HFFc6 (cell line): ENCODE measurements at regions not wholly inside any gene's neighbourhood (a gene's known extent, or its start where the extent isn't known, plus 50 kb on each side); places are given as distances from the start of the nearest gene placed in this dataset.

Source experiments
- DNase-seq: peaks from one replicate; pipeline ENCODE4 v3.0.0-alpha.2; 2018
- H3K27ac Mint-ChIP-seq: 2 replicates; pipeline ENCODE4 v1.8.0; 2020; ENCODE audit warnings: mild to moderate bottlenecking, mixed read lengths
- H3K27me3 Mint-ChIP-seq: 2 replicates; pipeline ENCODE4 v1.8.0; 2021; ENCODE audit warnings: mild to moderate bottlenecking, moderate library complexity, mixed read lengths; ENCODE audit not compliant: insufficient read depth
- H3K36me3 Mint-ChIP-seq: 2 replicates; pipeline ENCODE4 v1.8.0; 2021; ENCODE audit warnings: low read depth, mixed read lengths
- H3K4me1 Mint-ChIP-seq: 2 replicates; pipeline ENCODE4 v1.8.0; 2020; ENCODE audit warnings: low read depth, mixed read lengths
- H3K4me3 Mint-ChIP-seq: 2 replicates; pipeline ENCODE4 v1.8.0; 2020; ENCODE audit warnings: mild to moderate bottlenecking, moderate library complexity, mixed read lengths
- H3K9me3 Mint-ChIP-seq: 2 replicates; pipeline ENCODE4 v1.8.0; 2020; ENCODE audit warnings: mild to moderate bottlenecking, mixed read lengths
- CTCF ChIP-seq: fragments of 200-600 bp; sonication (generic); IDR thresholded peaks from 2 replicates; pipeline ENCODE4 v1.5.0; 2021; ENCODE audit warnings: antibody characterized with exemption, mild to moderate bottlenecking

DNA sequence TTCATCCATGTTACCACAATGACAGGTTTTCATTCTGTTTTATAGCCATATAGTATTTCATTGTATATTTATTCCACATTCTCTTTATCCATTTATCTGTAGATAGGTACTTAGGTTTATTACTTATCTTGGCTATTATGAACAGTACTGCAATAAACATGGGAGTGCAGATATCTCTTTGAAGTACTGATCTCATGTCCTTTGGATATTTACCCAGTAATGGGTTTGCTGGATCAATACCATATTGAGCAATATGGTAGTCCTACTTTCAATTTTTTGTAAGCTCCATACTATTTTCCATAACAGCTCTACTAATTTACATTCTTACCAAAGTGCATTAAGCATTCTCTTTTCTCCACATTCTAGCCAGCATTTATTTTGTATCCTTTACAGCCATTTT is 235.8 kb upstream of the ALG10 start:
- no peak for DNase-seq
- H3K4me3 Mint-ChIP-seq: no peak overlapping the region
- H3K4me1 Mint-ChIP-seq: no peaks in the 10 kb centered on the region
- H3K9me3 Mint-ChIP-seq: peaks cover 41% of the 10 kb centered on the region
- no peak overlapping the region for H3K27ac Mint-ChIP-seq
- H3K36me3 Mint-ChIP-seq: no peaks in the 10 kb centered on the region
- no peak for TF ChIP-seq CTCF
- no peaks in the 10 kb centered on the region for H3K27me3 Mint-ChIP-seq

DNA sequence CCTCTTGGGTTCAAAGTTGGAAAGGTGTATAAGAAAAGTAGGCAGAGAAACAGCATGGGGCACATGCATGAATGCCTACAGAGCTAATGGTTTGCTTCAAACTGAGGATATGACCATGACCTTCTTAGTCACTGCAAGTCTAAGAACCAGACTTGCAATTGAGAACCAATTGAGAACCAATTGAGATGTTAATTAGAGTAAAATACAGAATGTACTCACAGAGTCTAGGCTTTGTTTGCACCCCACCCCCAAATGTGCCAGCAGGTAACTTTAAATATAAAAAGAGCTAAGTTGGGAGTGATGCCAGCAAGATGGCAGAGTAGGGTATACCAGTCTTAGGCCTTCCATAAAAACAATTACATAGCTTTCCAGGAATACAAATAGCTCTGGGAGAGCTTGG is 227.3 kb upstream of the ALG10 start:
- DNase-seq: no peak
- H3K4me1 Mint-ChIP-seq: no peaks in the 10 kb centered on the region
- no peaks in the 10 kb centered on the region; the same call in 1 of the 2 replicates for H3K27me3 Mint-ChIP-seq
- H3K36me3 Mint-ChIP-seq: no peaks in the 10 kb centered on the region
- no peak for TF ChIP-seq CTCF
- H3K27ac Mint-ChIP-seq: no peak overlapping the region
- no peak overlapping the region for H3K4me3 Mint-ChIP-seq
- peaks cover 61% of the 10 kb centered on the region for H3K9me3 Mint-ChIP-seq

- no peaks in the 10 kb centered on the region for H3K36me3 Mint-ChIP-seq
- H3K4me3 Mint-ChIP-seq: no peak overlapping the region
- H3K4me1 Mint-ChIP-seq: no peaks in the 10 kb centered on the region
- TF ChIP-seq CTCF: no peak
- no peaks in the 10 kb centered on the region; the same call in 1 of the 2 replicates for H3K27me3 Mint-ChIP-seq
- H3K9me3 Mint-ChIP-seq: peaks cover 60% of the 10 kb centered on the region
- DNase-seq: no peak
- H3K27ac Mint-ChIP-seq: no peak overlapping the region
Measured at GRCh38 chr12:33795536-33795935, 226.8 kb upstream of the ALG10 start.

DNA sequence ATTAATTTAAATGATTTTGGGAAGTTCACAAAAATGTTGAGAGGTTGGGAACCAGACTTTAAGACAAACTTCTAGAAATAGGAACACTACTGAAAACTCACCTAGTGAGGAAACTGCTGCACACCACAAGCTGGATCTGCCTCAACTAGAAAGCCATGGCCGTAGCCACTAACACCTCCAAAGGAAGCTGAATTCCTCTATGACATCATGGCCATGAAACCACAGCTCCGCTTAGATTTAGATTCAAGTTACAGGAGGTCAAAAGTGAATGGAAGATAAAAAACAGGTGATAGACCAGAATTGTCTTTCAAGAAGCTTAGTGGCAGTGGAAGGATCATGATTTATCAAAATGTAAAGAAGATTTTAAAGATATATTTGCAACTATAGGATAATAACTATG is 208.8 kb upstream of the ALG10 start:
- Mint-ChIP-seq H3K4me3 (no peak overlapping the region), H3K27ac (no peak overlapping the region), H3K36me3 (no peaks in the 10 kb centered on the region), H3K4me1 (no peaks in the 10 kb centered on the region), H3K27me3 (no peaks in the 10 kb centered on the region; the same call in none of the 2 replicates), H3K9me3 (peaks cover 37% of the 10 kb centered on the region)
- no peak for TF ChIP-seq CTCF
- DNase-seq: no peak

- no peak for DNase-seq
- H3K9me3 Mint-ChIP-seq: peaks cover 41% of the 10 kb centered on the region
- no peaks in the 10 kb centered on the region for H3K36me3 Mint-ChIP-seq
- no peak for TF ChIP-seq CTCF
- H3K27me3 Mint-ChIP-seq: no peaks in the 10 kb centered on the region; the same call in 1 of the 2 replicates
- no peak overlapping the region for H3K4me3 Mint-ChIP-seq
- H3K27ac Mint-ChIP-seq: no peak overlapping the region
- H3K4me1 Mint-ChIP-seq: no peaks in the 10 kb centered on the region
Measured at GRCh38 chr12:33817713-33818112, 204.6 kb upstream of the ALG10 start.

GRCh38 chr12:33818313-33818712 is 204.0 kb upstream of the ALG10 start:
- no peak for DNase-seq
- no peak overlapping the region for H3K27ac Mint-ChIP-seq

More at GRCh38 chr12:33818313-33818712, 204.0 kb upstream of the ALG10 start:
- no peaks in the 10 kb centered on the region for H3K27me3 Mint-ChIP-seq
- no peak for TF ChIP-seq CTCF
- H3K9me3 Mint-ChIP-seq: peaks cover 42% of the 10 kb centered on the region
- no peaks in the 10 kb centered on the region for H3K36me3 Mint-ChIP-seq
- H3K4me1 Mint-ChIP-seq: no peaks in the 10 kb centered on the region
- H3K4me3 Mint-ChIP-seq: no peak overlapping the region
